Astrocyte of the spinal cord (primary cell): ENCODE measurements at regions not wholly inside any gene's neighbourhood (a gene's known extent, or its start where the extent isn't known, plus 50 kb on each side); places are given as distances from the start of the nearest gene placed in this dataset.

ENCODE experiments used
- DNase-seq: peaks from one replicate; pipeline ENCODE4 v3.0.0; 2011; ENCODE audit warnings: low read depth, low spot score
- H3K4me3 ChIP-seq: 2 replicates; pipeline ENCODE4 v1.5.1; 2011; ENCODE audit warnings: low read depth, mild to moderate bottlenecking, low read length, moderate library complexity
- in situ Hi-C: cut with HindIII; loops from 2 replicates; pipeline ENCODE4 v1.10.0; 2017; ENCODE audit warnings: low sequenced_read_pairs
- TF ChIP-seq, protein P1 (sequence below): IDR thresholded peaks from 2 replicates; pipeline ENCODE4 v1.5.1; 2012; ENCODE audit warnings: low read depth, mild to moderate bottlenecking, low read length, inconsistent platforms

DNA sequence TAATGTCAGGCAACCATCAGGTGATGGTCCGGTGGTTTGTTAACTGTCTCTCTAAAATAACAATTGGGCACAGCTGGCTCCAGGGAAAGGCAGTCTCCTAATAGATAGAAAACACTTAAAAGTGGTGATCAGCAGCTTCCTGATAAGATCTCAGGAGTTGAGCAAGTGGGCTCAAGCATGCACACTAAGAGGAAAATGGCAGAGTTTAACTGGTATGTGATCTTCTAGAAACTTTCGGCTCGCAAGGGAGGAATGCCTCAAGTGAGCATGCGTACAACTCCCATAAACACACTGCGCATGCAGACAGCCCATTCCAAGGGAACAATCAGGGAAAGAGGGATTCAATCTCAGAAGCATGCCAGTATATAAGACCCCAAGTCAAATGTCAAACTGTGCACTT is 52.2 kb upstream of the VTCN1 start:
- no peak overlapping the region for H3K4me3 ChIP-seq
- in situ Hi-C loops = no loop called here
- TF ChIP-seq, protein P1, sequence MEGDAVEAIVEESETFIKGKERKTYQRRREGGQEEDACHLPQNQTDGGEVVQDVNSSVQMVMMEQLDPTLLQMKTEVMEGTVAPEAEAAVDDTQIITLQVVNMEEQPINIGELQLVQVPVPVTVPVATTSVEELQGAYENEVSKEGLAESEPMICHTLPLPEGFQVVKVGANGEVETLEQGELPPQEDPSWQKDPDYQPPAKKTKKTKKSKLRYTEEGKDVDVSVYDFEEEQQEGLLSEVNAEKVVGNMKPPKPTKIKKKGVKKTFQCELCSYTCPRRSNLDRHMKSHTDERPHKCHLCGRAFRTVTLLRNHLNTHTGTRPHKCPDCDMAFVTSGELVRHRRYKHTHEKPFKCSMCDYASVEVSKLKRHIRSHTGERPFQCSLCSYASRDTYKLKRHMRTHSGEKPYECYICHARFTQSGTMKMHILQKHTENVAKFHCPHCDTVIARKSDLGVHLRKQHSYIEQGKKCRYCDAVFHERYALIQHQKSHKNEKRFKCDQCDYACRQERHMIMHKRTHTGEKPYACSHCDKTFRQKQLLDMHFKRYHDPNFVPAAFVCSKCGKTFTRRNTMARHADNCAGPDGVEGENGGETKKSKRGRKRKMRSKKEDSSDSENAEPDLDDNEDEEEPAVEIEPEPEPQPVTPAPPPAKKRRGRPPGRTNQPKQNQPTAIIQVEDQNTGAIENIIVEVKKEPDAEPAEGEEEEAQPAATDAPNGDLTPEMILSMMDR = no peak
- no peak for DNase-seq

DNA sequence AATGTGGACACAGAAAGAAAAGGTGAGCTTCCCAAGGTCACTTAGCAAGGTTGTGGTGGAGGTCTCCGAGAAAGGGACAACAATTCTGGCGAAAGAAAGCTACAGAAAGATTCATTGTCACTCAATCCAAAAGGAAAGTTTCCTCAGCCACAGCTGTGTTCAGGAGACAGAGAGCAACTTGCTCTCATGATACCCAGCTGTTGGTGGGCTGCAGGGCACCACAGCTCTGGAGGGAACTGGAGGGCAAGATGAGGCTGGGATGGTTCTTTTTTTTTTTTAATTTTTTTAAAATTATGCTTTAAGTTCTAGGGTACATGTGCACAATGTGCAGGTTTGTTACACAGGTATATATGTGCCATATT is 50.7 kb upstream of the VTCN1 start:
- TF ChIP-seq, protein P1 = no peak
- in situ Hi-C loops = no loop called here
- DNase-seq = no peak
- no peak overlapping the region for H3K4me3 ChIP-seq

DNA sequence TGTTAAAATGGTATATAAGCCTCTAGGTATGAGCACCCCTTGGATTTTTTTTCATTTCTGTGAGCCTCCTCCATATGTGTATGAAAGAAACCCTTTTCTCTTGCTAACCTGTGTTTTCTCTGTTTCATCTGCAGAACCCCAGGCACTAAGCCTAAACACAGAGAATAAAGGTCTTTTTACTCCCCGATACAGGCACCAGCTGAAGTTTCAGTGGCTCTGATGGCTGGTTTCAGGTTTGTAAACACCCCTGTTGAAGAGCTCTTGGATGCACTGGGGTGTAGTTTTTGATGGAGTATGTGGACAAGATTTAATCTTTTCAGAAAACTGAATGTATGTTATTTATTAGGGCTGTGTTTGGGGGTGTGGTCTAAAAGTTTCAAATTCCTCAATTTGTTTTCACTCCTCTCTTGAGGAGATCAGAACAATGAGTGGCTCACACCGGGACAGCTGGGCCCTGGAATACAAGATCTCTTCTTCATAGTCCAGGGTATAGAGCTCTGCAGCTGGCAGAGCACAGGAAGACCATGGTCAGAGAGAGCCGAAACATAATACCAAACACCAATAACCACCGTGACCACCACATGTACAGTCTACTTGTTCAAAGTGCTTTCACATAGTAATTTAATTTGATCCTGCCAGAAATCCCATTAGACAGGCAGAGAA is 50.2 kb upstream of the VTCN1 start:
- DNase-seq = no peak
- in situ Hi-C loops = no loop called here
- TF ChIP-seq, protein P1 = no peak
- no peak overlapping the region for H3K4me3 ChIP-seq
